Activated T-helper 17 cell treated with anti-CD3 and anti-CD28 coated beads, Interleukin-2, amount 50 U/mL, for 72 hours (primary cell): ENCODE measurements at regions not wholly inside any gene's neighbourhood (a gene's known extent, or its start where the extent isn't known, plus 50 kb on each side); places are given as distances from the start of the nearest gene placed in this dataset.
"Not testable (repeated sequence)": the region's sequence is repeated elsewhere in the genome, so short reads cannot be mapped to it uniquely, and the experiment has no call there.

Experiments
- ATAC-seq: fragments of 150-1000 bp; cut with Tn5 transposase; replicated peaks from 2 replicates; pipeline ENCODE4 v1.10.0; 2021; ENCODE audit warnings: mild to moderate bottlenecking, moderate library complexity
- H3K27ac Mint-ChIP-seq: one replicate; pipeline ENCODE4 v1.8.0; 2022; ENCODE audit warnings: mixed read lengths
- H3K27me3 Mint-ChIP-seq: one replicate; pipeline ENCODE4 v1.8.0; 2022; ENCODE audit warnings: mixed read lengths
- H3K36me3 Mint-ChIP-seq: one replicate; pipeline ENCODE4 v1.8.0; 2022; ENCODE audit warnings: low read depth, mild to moderate bottlenecking, mixed read lengths
- H3K4me1 Mint-ChIP-seq: one replicate; pipeline ENCODE4 v1.8.0; 2022; ENCODE audit warnings: mixed read lengths
- H3K4me3 Mint-ChIP-seq: one replicate; pipeline ENCODE4 v1.8.0; 2022; ENCODE audit warnings: mild to moderate bottlenecking, mixed read lengths
- H3K9me3 Mint-ChIP-seq: one replicate; pipeline ENCODE4 v1.8.0; 2022; ENCODE audit warnings: mixed read lengths

GRCh38 chr5:130536691-130537090, 628.4 kb downstream of the HINT1 start:
- Mint-ChIP-seq H3K4me1 (no peaks in the 10 kb centered on the region), H3K27me3 (peaks cover 6% of the 10 kb centered on the region), H3K36me3 (no peaks in the 10 kb centered on the region)

DNA sequence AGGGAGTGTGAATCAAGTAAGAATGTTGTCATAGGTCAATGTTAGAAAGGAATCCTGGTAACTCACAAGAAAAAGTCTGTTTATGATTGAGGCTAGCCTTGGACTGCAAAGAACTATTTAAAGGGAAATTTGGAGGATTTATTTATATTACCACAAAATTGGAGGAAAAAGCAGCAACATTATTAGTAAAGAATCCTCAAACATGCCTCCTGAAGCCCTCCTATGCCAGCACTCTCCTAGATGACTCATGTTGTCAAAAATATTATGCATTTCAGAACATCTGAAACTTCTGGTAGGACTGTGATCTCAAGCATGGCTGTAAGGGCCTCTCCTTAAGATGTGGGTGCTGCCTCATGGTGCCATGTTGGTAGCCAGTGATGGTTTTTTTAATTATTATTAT, 628.5 kb downstream of the CHSY3 start:
- Mint-ChIP-seq H3K4me3 (no peak overlapping the region), H3K36me3 (no peaks in the 10 kb centered on the region), H3K4me1 (no peaks in the 10 kb centered on the region), H3K27me3 (peaks cover 6% of the 10 kb centered on the region), H3K9me3 (peaks cover 7% of the 10 kb centered on the region), H3K27ac (no peak overlapping the region)
- ATAC-seq, result no peak

More at GRCh38 chr5:130536691-130537090, 628.4 kb downstream of the HINT1 start:
- no peak for ATAC-seq
- Mint-ChIP-seq H3K9me3 (peaks cover 7% of the 10 kb centered on the region), H3K27ac (no peak overlapping the region), H3K4me3 (no peak overlapping the region)

DNA sequence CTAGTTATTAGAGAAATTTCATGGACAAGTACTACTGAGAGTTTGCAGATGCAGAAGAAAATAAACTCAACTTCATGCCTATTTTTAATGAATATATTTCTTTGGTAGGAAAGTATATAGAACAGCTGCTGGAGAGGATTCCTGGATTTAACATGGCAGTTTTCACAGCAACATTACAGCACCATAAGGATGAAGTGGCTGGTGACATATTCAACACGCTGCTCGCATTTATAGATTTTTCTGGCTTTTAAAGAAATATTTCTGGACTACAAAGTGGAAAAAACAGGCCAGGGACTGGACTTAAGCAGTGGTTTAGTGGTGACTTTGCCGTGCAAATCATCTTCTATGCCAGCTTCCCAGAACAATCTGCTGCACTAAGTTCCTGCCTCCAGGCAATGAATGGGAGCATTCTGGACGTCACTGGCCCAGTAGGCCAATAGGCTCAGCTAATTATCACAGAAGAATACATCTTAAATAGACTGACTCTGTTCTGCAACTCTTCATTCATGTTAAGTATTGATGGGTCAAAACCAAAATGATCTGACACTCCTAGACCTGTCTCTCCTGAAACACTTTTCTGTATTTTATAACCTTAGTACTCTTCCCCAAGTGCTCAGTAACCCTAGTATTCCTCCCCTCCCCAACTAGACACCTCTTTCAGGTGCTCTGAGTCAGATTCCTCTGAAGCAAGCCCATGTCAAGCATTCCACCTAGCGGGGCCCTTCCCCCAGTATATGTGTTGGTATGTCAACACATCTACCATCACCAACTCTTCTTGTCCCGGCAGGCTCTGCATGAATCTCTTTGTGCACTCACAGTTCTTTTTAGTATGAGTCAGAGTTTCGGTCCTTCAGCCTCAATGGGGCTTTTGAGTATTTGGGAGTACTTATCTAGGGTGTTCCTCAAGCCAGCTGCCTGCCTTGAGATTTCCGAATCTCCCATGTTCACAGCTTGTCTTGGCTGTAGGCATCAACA, 625.5 kb downstream of the CHSY3 start:
- Mint-ChIP-seq H3K9me3 (peaks cover 1% of the 10 kb centered on the region), H3K4me1 (no peaks in the 10 kb centered on the region), H3K36me3 (no peaks in the 10 kb centered on the region), H3K27me3 (no peaks in the 10 kb centered on the region), H3K4me3 (no peak overlapping the region), H3K27ac (no peak overlapping the region)
- ATAC-seq, result no peak

GRCh38 chr5:130529111-130529510, 624.8 kb downstream of the CHSY3 start:
- H3K27me3 Mint-ChIP-seq, result no peaks in the 10 kb centered on the region
- ATAC-seq, result no peak
- H3K9me3 Mint-ChIP-seq, result no peaks in the 10 kb centered on the region
- H3K27ac Mint-ChIP-seq, result no peak overlapping the region
- no peak overlapping the region for H3K4me3 Mint-ChIP-seq
- H3K36me3 Mint-ChIP-seq, result no peaks in the 10 kb centered on the region
- H3K4me1 Mint-ChIP-seq, result no peaks in the 10 kb centered on the region

GRCh38 chr5:130528474-130528873, 624.2 kb downstream of the CHSY3 start:
- no peak overlapping the region for H3K4me3 Mint-ChIP-seq

DNA sequence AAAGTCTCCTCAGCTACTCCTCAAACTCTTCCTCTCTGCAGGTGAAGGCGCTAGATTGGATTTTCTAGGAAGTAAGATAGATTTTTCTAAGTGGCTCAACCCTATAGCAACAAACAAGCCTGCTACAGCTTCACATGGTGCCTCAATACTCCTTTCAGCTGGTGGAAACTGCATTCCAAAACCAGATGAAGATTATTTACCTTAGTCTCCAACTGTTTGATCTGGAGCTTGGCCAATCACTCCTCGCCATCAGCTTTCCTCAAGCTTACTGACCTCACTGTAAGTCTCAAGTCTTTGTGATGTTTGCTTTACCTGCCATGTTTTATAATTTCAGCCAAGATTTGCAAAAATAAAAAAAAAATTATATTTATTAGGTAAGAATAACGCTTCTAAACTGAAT, 622.4 kb downstream of the CHSY3 start:
- H3K4me1 Mint-ChIP-seq, result no peaks in the 10 kb centered on the region
- H3K9me3 Mint-ChIP-seq, result no peaks in the 10 kb centered on the region
- H3K4me3 Mint-ChIP-seq, result no peak overlapping the region
- ATAC-seq, result no peak
- peaks cover 6% of the 10 kb centered on the region for H3K27me3 Mint-ChIP-seq
- no peak overlapping the region for H3K27ac Mint-ChIP-seq
- H3K36me3 Mint-ChIP-seq, result no peaks in the 10 kb centered on the region

More at GRCh38 chr5:130528474-130528873, 624.2 kb downstream of the CHSY3 start:
- Mint-ChIP-seq H3K27me3 (no peaks in the 10 kb centered on the region), H3K36me3 (no peaks in the 10 kb centered on the region), H3K27ac (no peak overlapping the region), H3K4me1 (no peaks in the 10 kb centered on the region), H3K9me3 (no peaks in the 10 kb centered on the region)
- no peak for ATAC-seq

- ATAC-seq, result no peak
- peaks cover 16% of the 10 kb centered on the region for H3K9me3 Mint-ChIP-seq
- no peaks in the 10 kb centered on the region for H3K4me1 Mint-ChIP-seq
- H3K27ac Mint-ChIP-seq, result no peak overlapping the region
- peaks cover 16% of the 10 kb centered on the region for H3K27me3 Mint-ChIP-seq
- no peak overlapping the region for H3K4me3 Mint-ChIP-seq
- H3K36me3 Mint-ChIP-seq, result no peaks in the 10 kb centered on the region
These were observed 615.9 kb downstream of the CHSY3 start for GRCh38 chr5:130520211-130520610.

DNA sequence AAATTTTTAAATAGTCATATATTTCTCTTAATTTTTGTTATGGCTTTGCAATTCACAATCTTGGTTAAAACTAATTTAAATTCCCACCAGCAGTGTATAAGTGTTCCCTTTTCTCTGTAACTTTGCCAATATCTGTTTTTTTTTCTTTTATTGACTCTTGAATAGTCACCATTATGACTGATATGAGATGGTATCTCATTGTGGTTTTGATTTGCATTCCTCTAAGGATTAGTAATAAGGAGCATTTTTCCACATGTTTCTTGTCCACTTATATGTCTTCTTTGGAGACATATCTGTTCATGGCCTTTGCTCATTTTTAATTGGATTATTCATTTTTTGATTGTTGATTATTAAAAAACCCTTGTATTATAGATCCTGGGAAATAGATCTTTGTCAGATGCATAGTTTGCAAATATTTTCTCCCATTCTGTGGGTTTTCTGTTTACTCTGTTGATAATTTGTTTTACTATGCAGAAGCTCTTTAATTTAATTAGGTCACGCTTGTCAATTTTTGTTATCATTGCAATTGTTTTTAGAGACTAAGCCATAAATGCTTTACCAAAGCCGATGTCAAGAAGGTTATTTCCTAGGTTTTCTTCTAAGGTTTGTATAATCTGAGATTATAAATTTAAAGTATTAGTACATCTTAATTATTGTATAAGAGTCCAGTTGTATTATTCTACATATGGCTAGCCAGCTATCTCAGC, 610.9 kb downstream of the CHSY3 start:
- Mint-ChIP-seq H3K27me3 (peaks cover 3% of the 10 kb centered on the region), H3K4me3 (no peak overlapping the region), H3K4me1 (no peaks in the 10 kb centered on the region), H3K27ac (no peak overlapping the region), H3K36me3 (no peaks in the 10 kb centered on the region), H3K9me3 (peaks cover 11% of the 10 kb centered on the region)
- ATAC-seq, result no peak

DNA sequence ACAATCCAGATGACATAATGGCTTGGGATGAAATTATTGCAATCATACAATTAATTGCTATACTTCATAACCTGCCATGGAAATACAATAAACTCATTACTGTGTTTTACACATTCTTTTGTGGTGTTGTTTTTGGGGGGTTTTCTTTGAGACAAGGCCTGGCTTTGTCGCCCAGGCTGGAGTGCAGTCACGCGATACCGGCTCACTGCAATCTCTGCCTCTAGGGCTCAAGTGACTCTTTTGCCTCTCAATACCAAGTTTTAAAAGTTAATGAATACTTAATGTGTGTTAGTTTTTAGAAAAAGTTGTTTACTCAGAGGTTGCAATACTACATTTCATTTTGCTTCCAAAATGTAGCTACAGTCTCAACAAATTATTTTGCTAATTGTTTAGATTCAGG, 598.4 kb downstream of the CHSY3 start:
- Mint-ChIP-seq H3K4me1 (no peaks in the 10 kb centered on the region), H3K36me3 (no peaks in the 10 kb centered on the region), H3K27ac (no peak overlapping the region), H3K9me3 (no peaks in the 10 kb centered on the region), H3K4me3 (no peak overlapping the region), H3K27me3 (no peaks in the 10 kb centered on the region)
- no peak for ATAC-seq

DNA sequence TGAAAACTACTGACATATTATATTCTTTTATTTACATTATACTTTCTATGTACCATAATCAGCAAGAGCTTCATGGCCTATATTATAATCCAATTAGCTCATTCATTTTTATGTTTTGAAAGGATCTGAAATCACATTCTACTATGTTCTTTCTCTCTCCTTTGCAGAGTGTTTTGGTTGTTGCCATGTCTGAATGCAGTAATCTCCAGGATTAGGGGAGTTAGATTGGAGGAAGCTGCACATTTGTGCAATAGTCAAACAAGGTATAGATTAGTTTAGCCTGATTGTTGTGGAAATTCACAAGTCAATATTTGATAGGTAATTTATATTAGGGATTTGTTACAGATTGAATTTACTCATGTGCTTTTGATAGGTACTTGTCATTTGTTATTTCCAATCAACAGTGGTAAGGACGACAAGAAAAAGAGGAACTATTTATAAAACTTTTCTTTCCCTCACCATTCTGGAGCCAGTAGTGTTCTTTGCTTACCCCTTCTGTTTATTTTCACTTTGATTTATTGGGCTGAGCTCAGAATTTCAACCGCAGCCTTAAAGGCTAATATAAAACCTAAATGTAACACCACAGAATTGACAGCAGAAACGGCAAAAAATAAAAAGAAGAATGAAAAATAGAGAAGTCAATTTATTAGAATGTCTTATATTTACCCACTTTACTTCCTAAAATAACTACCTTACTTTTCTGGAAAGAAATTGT, 597.0 kb downstream of the CHSY3 start:
- Mint-ChIP-seq H3K9me3 (no peaks in the 10 kb centered on the region), H3K27me3 (no peaks in the 10 kb centered on the region), H3K4me3 (no peak overlapping the region), H3K4me1 (no peaks in the 10 kb centered on the region), H3K36me3 (no peaks in the 10 kb centered on the region), H3K27ac (no peak overlapping the region)
- no peak for ATAC-seq

- not testable (repeated sequence) for H3K36me3 Mint-ChIP-seq, H3K27me3 Mint-ChIP-seq, H3K4me3 Mint-ChIP-seq, H3K4me1 Mint-ChIP-seq, ATAC-seq, H3K9me3 Mint-ChIP-seq, H3K27ac Mint-ChIP-seq
These were observed 596.2 kb downstream of the CHSY3 start for GRCh38 chr5:130500495-130500894.

- no peak for ATAC-seq
- Mint-ChIP-seq H3K4me1 (no peaks in the 10 kb centered on the region), H3K4me3 (no peak overlapping the region), H3K27me3 (no peaks in the 10 kb centered on the region), H3K9me3 (no peaks in the 10 kb centered on the region), H3K36me3 (no peaks in the 10 kb centered on the region), H3K27ac (no peak overlapping the region)
These were observed 592.0 kb downstream of the CHSY3 start for GRCh38 chr5:130496215-130496614.

DNA sequence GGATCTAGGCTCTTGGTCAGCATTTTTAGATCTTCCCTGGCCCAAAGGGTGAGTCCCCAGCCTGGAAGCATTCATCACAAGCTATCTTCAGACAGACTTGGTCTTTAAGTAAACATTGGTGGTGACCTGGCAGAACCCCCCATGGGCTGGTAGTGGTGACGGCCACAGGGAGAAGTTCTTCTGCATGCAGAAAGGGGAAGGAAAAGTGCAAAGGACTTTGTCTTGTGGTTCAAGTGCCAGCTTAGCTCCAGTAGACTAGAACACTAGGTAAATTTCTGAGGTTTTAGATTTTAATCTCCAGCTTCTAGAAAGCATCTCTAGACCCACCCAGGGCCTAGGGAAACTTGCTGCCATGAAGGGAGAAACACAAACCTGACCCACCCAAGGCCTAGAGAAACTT, 584.0 kb downstream of the CHSY3 start:
- no peaks in the 10 kb centered on the region for H3K9me3 Mint-ChIP-seq
- no peaks in the 10 kb centered on the region for H3K4me1 Mint-ChIP-seq
- H3K27me3 Mint-ChIP-seq, result peaks cover 8% of the 10 kb centered on the region
- H3K36me3 Mint-ChIP-seq, result no peaks in the 10 kb centered on the region
- no peak overlapping the region for H3K27ac Mint-ChIP-seq
- H3K4me3 Mint-ChIP-seq, result no peak overlapping the region
- no peak for ATAC-seq

GRCh38 chr5:130479045-130479804, 575.0 kb downstream of the CHSY3 start:
- no peak overlapping the region for H3K27ac Mint-ChIP-seq

More at GRCh38 chr5:130479045-130479804, 575.0 kb downstream of the CHSY3 start:
- Mint-ChIP-seq H3K4me3 (no peak overlapping the region), H3K27me3 (no peaks in the 10 kb centered on the region), H3K36me3 (no peaks in the 10 kb centered on the region), H3K9me3 (peaks cover 8% of the 10 kb centered on the region), H3K4me1 (no peaks in the 10 kb centered on the region)
- ATAC-seq, result no peak
